Thymus (tissue), 11 donors: ENCODE measurements at regions not wholly inside any gene's neighbourhood (a gene's known extent, or its start where the extent isn't known, plus 50 kb on each side); places are given as distances from the start of the nearest gene placed in this dataset.

Experiments
- DNase-seq, 9 donors: peaks; one replicate each; pipeline ENCODE4 v3.0.0-alpha.2; 2013; ENCODE audit warnings: low spot score in 9 of 9, low read depth in 6 of 9, missing footprints in 1 of 9
- H3K27ac ChIP-seq, 2 donors: one replicate each; pipeline ENCODE4 v1.5.1; 2013; ENCODE audit warnings: control low read depth in 1 of 2, low read depth in 1 of 2, low read length in 1 of 2, mild to moderate bottlenecking in 1 of 2, moderate library complexity in 1 of 2
- H3K27me3 ChIP-seq, 2 donors: one replicate each; pipeline ENCODE4 v1.5.1; 2013; ENCODE audit warnings: low read length in 1 of 2; ENCODE audit not compliant: control insufficient read depth in 2 of 2, insufficient read depth in 1 of 2
- H3K36me3 ChIP-seq, 2 donors: one replicate each; pipeline ENCODE4 v1.5.1; 2013; ENCODE audit warnings: low read length in 1 of 2, mild to moderate bottlenecking in 1 of 2, moderate library complexity in 1 of 2; ENCODE audit not compliant: control insufficient read depth in 2 of 2, insufficient read depth in 2 of 2
- H3K4me1 ChIP-seq, 2 donors: one replicate each; pipeline ENCODE4 v1.5.1; 2013; ENCODE audit warnings: low read length in 2 of 2; ENCODE audit not compliant: control insufficient read depth in 2 of 2, insufficient read depth in 2 of 2
- H3K4me3 ChIP-seq, 2 donors: one replicate each; pipeline ENCODE4 v1.5.1; 2013; ENCODE audit warnings: low read length in 2 of 2, control low read depth in 1 of 2, mild to moderate bottlenecking in 1 of 2
- H3K9me3 ChIP-seq, 2 donors: one replicate each; pipeline ENCODE4 v1.5.1; 2013; ENCODE audit warnings: low read length in 1 of 2, mild to moderate bottlenecking in 1 of 2; ENCODE audit not compliant: control insufficient read depth in 2 of 2, insufficient read depth in 1 of 2
- WGBS: extraction: QIAGEN DNeasy Blood & Tissue Kit; methylation state at CpG from one replicate; pipeline ENCODE4 v1.1.7; 2013; 5-methylcytosine and 5-hydroxymethylcytosine counted together
- donor health status: healthy.

DNA sequence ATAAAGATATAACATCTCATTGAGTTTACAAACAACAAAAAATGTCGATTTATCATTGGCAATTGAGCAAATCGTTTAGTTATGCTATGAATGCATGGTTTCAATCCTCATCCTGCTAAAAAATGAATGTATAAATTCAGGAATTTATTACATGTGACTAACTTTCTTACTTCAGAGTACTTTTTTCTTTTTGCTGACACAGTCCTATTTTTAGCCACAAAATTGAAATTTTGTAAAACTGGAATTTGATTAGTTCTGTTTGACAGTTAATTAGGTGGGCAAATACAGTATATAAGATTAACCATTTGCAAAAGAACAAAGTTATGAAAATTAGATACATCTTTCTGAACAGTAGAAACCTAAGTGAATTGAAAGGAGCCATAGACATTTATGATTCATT, 925.0 kb upstream of the CHORDC1 start:
- Histone ChIP-seq H3K36me3 (no peaks in the 10 kb centered on the region), H3K4me3 (no peak overlapping the region), H3K27ac (no peak overlapping the region), H3K9me3 (peaks cover 0 to 7% of the 10 kb centered on the region in 2 donors), H3K27me3 (no peaks in the 10 kb centered on the region), H3K4me1 (no peaks in the 10 kb centered on the region)
- DNase-seq: no peak
- 86% methylated on average over 2 of the region's 2 CpGs for WGBS

DNA sequence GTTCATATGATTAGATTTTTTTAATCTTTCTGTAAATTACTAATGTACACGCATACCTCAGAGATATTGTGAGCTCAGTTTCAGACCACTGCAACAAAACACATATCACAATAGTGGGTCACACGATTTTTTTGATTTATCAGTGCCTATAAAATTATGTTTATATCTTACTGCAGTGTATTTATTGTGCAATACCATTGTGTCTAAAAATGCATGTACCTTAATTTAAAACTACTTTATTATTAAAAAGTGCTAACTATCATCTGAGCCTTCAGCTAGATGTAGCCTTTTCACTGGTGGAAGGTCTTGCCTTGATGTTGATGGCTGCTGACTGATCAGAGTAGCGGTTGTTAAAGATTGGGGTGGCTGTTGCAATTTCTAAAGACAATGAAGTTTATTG, 918.8 kb upstream of the CHORDC1 start:
- Histone ChIP-seq H3K27ac (no peak overlapping the region), H3K9me3 (no peaks in the 10 kb centered on the region), H3K27me3 (no peaks in the 10 kb centered on the region), H3K4me1 (no peaks in the 10 kb centered on the region), H3K4me3 (no peak overlapping the region), H3K36me3 (no peaks in the 10 kb centered on the region)
- no peak for DNase-seq
- 88% methylated on average over 3 of the region's 3 CpGs for WGBS

- no peak for DNase-seq
- no peaks in the 10 kb centered on the region for H3K4me1 ChIP-seq
- no peak overlapping the region for H3K27ac ChIP-seq
- no peak overlapping the region for H3K4me3 ChIP-seq
- H3K36me3 ChIP-seq: no peaks in the 10 kb centered on the region
- WGBS: 92% methylated on average over 2 of the region's 2 CpGs
- H3K27me3 ChIP-seq: no peaks in the 10 kb centered on the region
- H3K9me3 ChIP-seq: no peaks in the 10 kb centered on the region
These were observed 913.8 kb upstream of the CHORDC1 start for GRCh38 chr11:91136631-91137030.

DNA sequence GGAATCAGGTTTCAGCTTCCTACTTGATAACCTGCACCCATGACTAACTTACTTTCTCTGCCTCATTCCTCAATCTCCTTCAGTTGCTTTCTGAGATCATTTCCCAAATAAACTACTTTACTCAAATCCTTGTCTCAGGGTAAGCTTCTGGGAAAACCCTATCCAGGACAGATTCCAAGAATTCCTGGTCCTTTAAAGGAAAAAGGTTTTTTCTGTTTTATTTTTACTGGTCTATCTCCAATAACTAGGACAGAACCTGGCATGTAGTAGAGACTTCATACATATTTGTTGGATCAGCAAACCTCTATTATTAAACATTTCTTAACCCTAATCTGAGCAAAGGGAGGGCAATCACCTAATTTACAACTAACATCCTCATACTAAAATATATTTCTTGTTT, 910.5 kb upstream of the CHORDC1 start:
- Histone ChIP-seq H3K36me3 (no peaks in the 10 kb centered on the region), H3K27ac (no peak overlapping the region), H3K27me3 (no peaks in the 10 kb centered on the region), H3K4me3 (no peak overlapping the region), H3K9me3 (no peaks in the 10 kb centered on the region), H3K4me1 (no peaks in the 10 kb centered on the region)
- DNase-seq: no peak

GRCh38 chr11:91129596-91129995, 906.7 kb upstream of the CHORDC1 start:
- no peak overlapping the region for H3K27ac ChIP-seq
- no peaks in the 10 kb centered on the region for H3K9me3 ChIP-seq
- WGBS: 90% methylated on average over 3 of the region's 3 CpGs
- no peaks in the 10 kb centered on the region for H3K4me1 ChIP-seq
- DNase-seq: no peak
- no peak overlapping the region for H3K4me3 ChIP-seq
- no peaks in the 10 kb centered on the region for H3K27me3 ChIP-seq
- H3K36me3 ChIP-seq: no peaks in the 10 kb centered on the region

- DNase-seq: no peak
- Histone ChIP-seq H3K9me3 (no peaks in the 10 kb centered on the region), H3K36me3 (no peaks in the 10 kb centered on the region), H3K27ac (no peak overlapping the region), H3K4me1 (no peaks in the 10 kb centered on the region), H3K27me3 (no peaks in the 10 kb centered on the region), H3K4me3 (no peak overlapping the region)
- WGBS: 95% methylated on average over 1 of the region's 1 CpG
These were observed 901.5 kb upstream of the CHORDC1 start for GRCh38 chr11:91124363-91124762.

- WGBS: 54% methylated on average over 1 of the region's 1 CpG
- no peaks in the 10 kb centered on the region for H3K9me3 ChIP-seq
These were observed 892.3 kb upstream of the CHORDC1 start for GRCh38 chr11:91115116-91115515.

DNA sequence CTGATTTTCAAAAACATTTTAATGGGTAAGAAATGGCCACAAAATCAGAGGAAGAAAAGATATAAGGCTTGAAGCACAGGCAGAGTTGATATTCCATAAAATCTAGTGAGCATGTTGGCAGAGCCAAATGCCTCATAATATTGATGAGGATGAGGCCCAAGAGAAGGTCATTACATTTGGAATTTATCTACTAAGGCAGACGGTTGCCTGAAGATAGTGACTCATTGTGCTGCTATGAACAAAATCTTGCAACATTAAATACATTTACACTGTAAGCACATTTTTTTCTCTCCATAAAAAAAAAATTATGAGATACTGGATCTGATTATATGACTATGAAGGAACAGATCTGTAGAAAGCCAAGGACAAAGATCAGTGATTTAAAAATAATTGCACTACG, 881.4 kb upstream of the CHORDC1 start:
- 86% methylated on average over 2 of the region's 2 CpGs for WGBS

More at GRCh38 chr11:91115116-91115515, 892.3 kb upstream of the CHORDC1 start:
- Histone ChIP-seq H3K36me3 (no peaks in the 10 kb centered on the region), H3K27ac (no peak overlapping the region), H3K4me3 (no peak overlapping the region), H3K27me3 (no peaks in the 10 kb centered on the region), H3K4me1 (no peaks in the 10 kb centered on the region)
- no peak for DNase-seq

DNA sequence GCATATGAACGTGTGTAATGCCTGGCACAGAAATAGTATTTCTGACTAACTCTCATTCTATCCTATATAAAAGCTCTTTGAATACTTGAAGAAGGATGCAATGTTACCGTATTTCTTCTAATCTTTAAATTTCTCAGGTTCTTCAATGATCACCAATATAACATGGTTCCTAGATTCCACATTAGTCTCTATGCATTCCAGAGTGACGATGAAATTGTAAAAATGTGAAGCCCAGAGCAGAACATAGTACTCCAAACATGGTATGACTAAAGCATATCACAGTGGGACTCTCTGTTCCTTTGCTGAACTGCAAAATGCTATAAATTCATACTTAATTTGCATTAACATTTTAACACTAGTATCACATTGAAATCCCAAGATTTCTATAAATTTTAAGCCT, 877.6 kb upstream of the CHORDC1 start:
- WGBS: 80% methylated on average over 3 of the region's 3 CpGs
- no peaks in the 10 kb centered on the region for H3K4me1 ChIP-seq
- DNase-seq: no peak
- no peaks in the 10 kb centered on the region for H3K27me3 ChIP-seq
- no peaks in the 10 kb centered on the region for H3K9me3 ChIP-seq
- no peak overlapping the region for H3K27ac ChIP-seq
- H3K36me3 ChIP-seq: no peaks in the 10 kb centered on the region
- H3K4me3 ChIP-seq: no peak overlapping the region

More for the DNA sequence above, 881.4 kb upstream of the CHORDC1 start:
- Histone ChIP-seq H3K36me3 (no peaks in the 10 kb centered on the region), H3K27ac (no peak overlapping the region), H3K27me3 (no peaks in the 10 kb centered on the region), H3K9me3 (no peaks in the 10 kb centered on the region), H3K4me1 (no peaks in the 10 kb centered on the region), H3K4me3 (no peak overlapping the region)
- DNase-seq: no peak

- H3K9me3 ChIP-seq: no peaks in the 10 kb centered on the region
- WGBS: 91% methylated on average over 2 of the region's 2 CpGs
- no peak overlapping the region for H3K27ac ChIP-seq
- no peaks in the 10 kb centered on the region for H3K27me3 ChIP-seq
- H3K4me1 ChIP-seq: no peaks in the 10 kb centered on the region
- H3K36me3 ChIP-seq: no peaks in the 10 kb centered on the region
- no peak overlapping the region for H3K4me3 ChIP-seq
- DNase-seq: no peak
These were observed 874.2 kb upstream of the CHORDC1 start for GRCh38 chr11:91097083-91097482.
